ENCODE measurements at regions not wholly inside any gene's neighbourhood (a gene's known extent, or its start where the extent isn't known, plus 50 kb on each side); places are given as distances from the start of the nearest gene placed in this dataset.
"Not testable (repeated sequence)": the region's sequence is repeated elsewhere in the genome, so short reads cannot be mapped to it uniquely, and the experiment has no call there.

GRCh38 chrX:35380808-35381700 is 417.1 kb upstream of the MAGEB16 start:
- Histone ChIP-seq H3K4me3 (no peak overlapping the region), H3K27me3 (no peaks in the 10 kb centered on the region), H3K9me3 (no peaks in the 10 kb centered on the region), H3K27ac (no peak overlapping the region), H3K36me3 (no peaks in the 10 kb centered on the region), H3K4me1 (ENCODE audit: insufficient read depth) (no peaks in the 10 kb centered on the region)
- DNase-seq, result no peak
- WGBS, 3 donors, result 59 to 68% (median 67%) methylated on average over 6 of the region's 6 CpGs
- intact Hi-C loops (cut with DNase I), result no loop called here
- no peak for TF ChIP-seq CTCF (IDR thresholded peaks at IDR 0.05)
- no peak for TF ChIP-seq POLR2A (IDR thresholded peaks at IDR 0.05)
- TF ChIP-seq EP300 (IDR thresholded peaks at IDR 0.05), result no peak

GRCh38 chrX:35381709-35382108 is 416.4 kb upstream of the MAGEB16 start:
- H3K9me3 ChIP-seq; H3K4me3 ChIP-seq; H3K4me1 ChIP-seq (ENCODE audit: insufficient read depth); H3K27me3 ChIP-seq; intact Hi-C loops (cut with DNase I); DNase-seq; H3K36me3 ChIP-seq; H3K27ac ChIP-seq: not testable (repeated sequence)
- 79 to 90% (median 89%) methylated on average over 3 of the region's 3 CpGs for WGBS, 3 donors

- no peaks in the 10 kb centered on the region for H3K4me1 ChIP-seq (ENCODE audit: insufficient read depth)
- H3K36me3 ChIP-seq, result no peaks in the 10 kb centered on the region
- TF ChIP-seq CTCF (IDR thresholded peaks at IDR 0.05) (no peak), POLR2A (IDR thresholded peaks at IDR 0.05) (no peak), EP300 (IDR thresholded peaks at IDR 0.05) (no peak)
- H3K27ac ChIP-seq, result no peak overlapping the region
- H3K4me3 ChIP-seq, result no peak overlapping the region
- no peak for DNase-seq
- 43 to 54% (median 44%) methylated on average over 4 of the region's 4 CpGs for WGBS, 3 donors
- no peaks in the 10 kb centered on the region for H3K9me3 ChIP-seq
- H3K27me3 ChIP-seq, result no peaks in the 10 kb centered on the region
- intact Hi-C loops (cut with DNase I), result no loop called here
These were observed 415.2 kb upstream of the MAGEB16 start for GRCh38 chrX:35382966-35383365.

- Histone ChIP-seq H3K9me3 (no peaks in the 10 kb centered on the region), H3K4me3 (no peak overlapping the region), H3K27ac (no peak overlapping the region), H3K4me1 (ENCODE audit: insufficient read depth) (no peaks in the 10 kb centered on the region), H3K36me3 (no peaks in the 10 kb centered on the region), H3K27me3 (peaks cover 2% of the 10 kb centered on the region)
- intact Hi-C loops (cut with DNase I), result no loop called here
- TF ChIP-seq POLR2A (IDR thresholded peaks at IDR 0.05) (no peak), EP300 (IDR thresholded peaks at IDR 0.05) (no peak), CTCF (IDR thresholded peaks at IDR 0.05) (no peak)
- DNase-seq, result no peak
- WGBS, 3 donors, result 53 to 61% (median 59%) methylated on average over 2 of the region's 2 CpGs
These were observed 405.9 kb upstream of the MAGEB16 start for GRCh38 chrX:35392232-35392631.

GRCh38 chrX:35406386-35406785 is 391.8 kb upstream of the MAGEB16 start:
- Histone ChIP-seq H3K27me3 (no peaks in the 10 kb centered on the region), H3K27ac (no peak overlapping the region), H3K4me1 (ENCODE audit: insufficient read depth) (no peaks in the 10 kb centered on the region), H3K9me3 (no peaks in the 10 kb centered on the region), H3K4me3 (no peak overlapping the region), H3K36me3 (no peaks in the 10 kb centered on the region)
- DNase-seq, result no peak
- intact Hi-C loops (cut with DNase I), result no loop called here
- TF ChIP-seq CTCF (IDR thresholded peaks at IDR 0.05) (no peak), EP300 (IDR thresholded peaks at IDR 0.05) (no peak)
- WGBS, 3 donors, result 80 to 87% (median 82%) methylated on average over 2 of the region's 2 CpGs
